GM21381 (cell line): ENCODE measurements at regions not wholly inside any gene's neighbourhood (a gene's known extent, or its start where the extent isn't known, plus 50 kb on each side); places are given as distances from the start of the nearest gene placed in this dataset.
"Not testable (repeated sequence)": the region's sequence is repeated elsewhere in the genome, so short reads cannot be mapped to it uniquely, and the experiment has no call there.

Experiments used
- ATAC-seq: cut with Tn5 transposase; IDR thresholded peaks from one replicate; pipeline ENCODE4 v1.9.1; 2021; ENCODE audit warnings: mild to moderate bottlenecking, moderate library complexity; ENCODE audit not compliant: unreplicated experiment

GRCh38 chr18:58805467-58806187 is 59.0 kb upstream of the ZNF532 start:
- ATAC-seq = no peak

DNA sequence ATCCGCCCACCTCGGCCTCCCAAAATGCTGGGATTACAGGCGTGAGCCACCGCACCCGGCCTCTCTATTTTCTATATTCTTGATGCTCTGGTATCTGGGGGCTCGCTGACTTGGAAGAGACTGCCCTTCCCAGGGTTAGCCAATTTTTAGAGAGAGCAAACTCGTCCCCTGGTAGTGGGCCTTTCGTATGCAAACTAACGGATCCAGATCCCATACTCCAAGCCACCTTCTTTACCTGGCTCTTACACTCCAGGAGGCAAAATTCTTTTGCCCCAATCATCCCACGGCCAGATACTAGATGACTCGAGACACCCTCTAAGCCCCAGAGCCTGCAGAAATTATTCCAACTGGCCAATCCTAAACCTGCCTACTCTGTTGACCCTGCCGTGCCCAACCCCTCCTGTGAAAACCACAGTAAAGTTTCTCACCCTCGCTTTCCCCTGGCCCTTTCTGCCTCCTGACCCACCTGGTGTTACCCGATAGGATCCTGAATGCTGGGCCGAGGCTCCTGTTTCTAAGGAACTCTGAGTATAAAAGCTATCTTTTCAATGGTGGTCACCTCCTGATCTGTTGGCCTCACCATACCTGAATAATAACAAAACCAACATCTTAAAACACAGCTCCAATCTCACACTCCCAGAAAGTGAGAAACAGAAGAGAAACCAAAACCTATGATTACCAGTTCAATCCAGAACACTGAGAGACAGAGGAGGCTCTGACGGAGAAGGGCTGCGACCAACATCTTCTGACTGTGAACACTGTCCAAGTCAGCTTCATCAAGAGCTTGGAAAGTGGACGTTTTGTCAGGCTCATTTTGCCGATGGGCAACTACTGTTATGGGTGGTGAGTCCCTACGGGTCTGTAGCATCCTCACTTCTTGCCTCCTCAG is 57.6 kb upstream of the ZNF532 start:
- ATAC-seq = peak; percentile 97

- ATAC-seq = no peak
Measured at GRCh38 chr18:58807766-58808165, 56.9 kb upstream of the ZNF532 start.

DNA sequence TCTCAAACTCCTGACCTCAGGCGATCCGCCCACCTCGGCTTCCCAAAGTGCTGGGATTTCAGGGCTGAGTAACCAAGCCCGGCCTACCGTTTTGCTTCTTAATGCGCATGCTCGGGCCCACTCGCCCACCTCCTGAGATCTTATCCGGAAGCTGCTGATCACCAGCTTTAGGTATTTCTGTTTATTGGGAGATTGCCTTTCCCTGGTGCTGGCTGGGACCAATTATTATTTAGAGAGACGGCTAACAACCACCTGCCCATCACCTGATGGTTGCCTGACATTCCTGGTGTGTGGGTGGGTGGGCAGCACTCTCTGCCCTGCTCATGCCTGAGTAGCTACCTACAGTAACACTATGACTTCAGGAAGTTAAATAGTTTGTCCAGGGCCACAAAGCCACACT is 56.3 kb upstream of the ZNF532 start:
- ATAC-seq = no peak

DNA sequence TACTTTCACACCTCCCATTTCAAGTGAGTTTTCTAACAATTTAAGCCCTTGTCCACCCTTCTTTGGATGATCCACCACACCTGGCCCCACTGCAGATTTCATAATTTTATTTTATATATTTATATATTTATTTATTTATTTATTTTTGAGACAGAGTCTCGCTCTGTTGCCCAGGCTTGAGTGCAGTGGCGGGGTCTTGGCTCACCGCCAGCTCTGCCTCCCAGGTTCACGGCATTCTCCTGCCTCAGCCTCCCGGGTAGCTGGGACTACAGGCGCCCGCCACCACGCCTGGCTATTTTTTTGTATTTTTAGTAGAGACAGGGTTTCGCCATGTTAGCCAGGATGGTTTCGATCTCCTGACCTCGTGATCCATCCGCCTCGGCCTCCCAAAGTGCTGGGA is 52.8 kb upstream of the ZNF532 start:
- ATAC-seq = not testable (repeated sequence)

- ATAC-seq = no peak
Measured at GRCh38 chr18:58813105-58813504, 51.6 kb upstream of the ZNF532 start.

- ATAC-seq = no peak
Measured at GRCh38 chr18:58813561-58814225, 51.0 kb upstream of the ZNF532 start.

DNA sequence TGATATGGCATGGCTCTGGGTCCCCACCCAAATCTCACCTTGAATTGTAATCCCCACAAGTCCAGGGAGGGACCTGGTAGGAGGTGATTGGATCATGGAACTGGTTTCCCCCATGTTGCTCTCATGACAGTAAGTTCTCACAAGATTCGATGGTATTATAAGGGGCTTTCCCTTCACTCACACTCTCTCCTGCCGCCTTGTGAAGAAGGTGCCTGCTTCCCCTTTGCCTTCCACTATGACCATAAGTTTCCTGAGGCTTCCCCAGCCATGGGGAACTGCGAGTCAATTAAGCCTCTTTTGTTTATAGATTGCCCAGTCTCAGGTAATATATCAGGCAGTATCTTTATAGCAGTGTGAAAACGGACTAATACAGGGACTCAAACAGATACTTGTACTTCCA is 50.4 kb upstream of the ZNF532 start:
- no peak for ATAC-seq
